HepG2 (cell line): ENCODE measurements at regions not wholly inside any gene's neighbourhood (a gene's known extent, or its start where the extent isn't known, plus 50 kb on each side); places are given as distances from the start of the nearest gene placed in this dataset.

Experiments
- ARID5B ChIP-seq: IDR thresholded peaks from 2 replicates; pipeline ENCODE4 v1.4.0; 2020; ENCODE audit warnings: mild to moderate bottlenecking, missing genetic modification reagents
- ELK4 ChIP-seq: sonication (generic); formaldehyde crosslinking; IDR thresholded peaks from 2 replicates; pipeline ENCODE4 v1.9.0; 2021; ENCODE audit warnings: missing genetic modification reagents, borderline replicate concordance
- HOXA9 ChIP-seq: sonication (generic); formaldehyde crosslinking; IDR thresholded peaks from 2 replicates; pipeline ENCODE4 v1.8.1; 2022; ENCODE audit warnings: missing genetic modification reagents, mild to moderate bottlenecking, moderate library complexity, borderline replicate concordance
- KDM4B ChIP-seq: sonication (generic); formaldehyde crosslinking; IDR thresholded peaks from 2 replicates; pipeline ENCODE4 v1.4.0; 2020; ENCODE audit warnings: missing genetic modification reagents
- RERE ChIP-seq: IDR thresholded peaks from 2 replicates; pipeline ENCODE4 v1.6.1; 2016; ENCODE audit warnings: low read depth, missing genetic modification reagents, missing compliant biosample characterization
- RORA ChIP-seq: sonication (generic); formaldehyde crosslinking; IDR thresholded peaks from 2 replicates; pipeline ENCODE4 v1.5.0; 2020; ENCODE audit warnings: mild to moderate bottlenecking, missing genetic modification reagents, moderate library complexity
- SUZ12 ChIP-seq: fragments of 150-350 bp; IDR thresholded peaks from 2 replicates; pipeline ENCODE4 v1.6.1; 2014; ENCODE audit warnings: low read depth, low read length
- TEAD3 ChIP-seq: optimal IDR thresholded peaks from 2 replicates; pipeline ENCODE3; 2016; ENCODE audit warnings: borderline replicate concordance
- ZBTB25 ChIP-seq: IDR thresholded peaks from 2 replicates; pipeline ENCODE4 v1.6.1; 2018; ENCODE audit warnings: missing genetic modification reagents
- ZNF33A ChIP-seq: sonication (generic); formaldehyde crosslinking; IDR thresholded peaks from 2 replicates; pipeline ENCODE4 v1.5.1; 2020; ENCODE audit warnings: missing genetic modification reagents, mild to moderate bottlenecking, moderate library complexity, borderline replicate concordance
- ZNF549 ChIP-seq: sonication (generic); formaldehyde crosslinking; IDR thresholded peaks from 2 replicates; pipeline ENCODE4 v1.5.0; 2020; ENCODE audit warnings: missing genetic modification reagents
- ZNF550 ChIP-seq: sonication (generic); formaldehyde crosslinking; IDR thresholded peaks from 2 replicates; pipeline ENCODE4 v1.4.0; 2020; ENCODE audit warnings: mild to moderate bottlenecking, missing genetic modification reagents, borderline replicate concordance
- ZNF570 ChIP-seq: sonication (generic); formaldehyde crosslinking; IDR thresholded peaks from 2 replicates; pipeline ENCODE4 v1.4.0; 2020; ENCODE audit warnings: mild to moderate bottlenecking, missing genetic modification reagents, borderline replicate concordance
- ZNF777 ChIP-seq: sonication (generic); formaldehyde crosslinking; IDR thresholded peaks from 2 replicates; pipeline ENCODE4 v1.4.0; 2020; ENCODE audit warnings: missing genetic modification reagents
- ZXDC ChIP-seq: sonication (generic); formaldehyde crosslinking; IDR thresholded peaks from 2 replicates; pipeline ENCODE4 v1.5.0; 2020; ENCODE audit warnings: mild to moderate bottlenecking, missing genetic modification reagents

GRCh38 chr19:56900573-56901097 is 60.1 kb upstream of the PEG3 start (continued):
- TF ChIP-seq RORA (CRISPR knock-in tag) (peak; percentile 86; the same call in 1 of the 2 replicates), ZNF33A (CRISPR knock-in tag) (peak; percentile 98), HOXA9 (CRISPR knock-in tag) (0 out of 2 replicates have a peak, but pooled peaks have one; percentile 57), KDM4B (CRISPR knock-in tag) (peak; percentile 86; the same call in 1 of the 2 replicates), RERE (CRISPR knock-in tag) (peak; percentile 66; the same call in 1 of the 2 replicates), ZNF549 (peak; percentile 43; the same call in 1 of the 2 replicates), TEAD3 (peak; percentile 97), ZNF777 (0 out of 2 replicates have a peak, but pooled peaks have one; percentile 47), SUZ12 (no peak), ARID5B (CRISPR knock-in tag) (peak; percentile 92), ELK4 (CRISPR knock-in tag) (no peak), ZBTB25 (CRISPR knock-in tag) (peak; percentile 91), ZXDC (CRISPR knock-in tag) (peak; percentile 87), ZNF570 (CRISPR knock-in tag) (0 out of 2 replicates have a peak, but pooled peaks have one; percentile 73), ZNF550 (no peak)
